ENCODE measurements at regions not wholly inside any gene's neighbourhood (a gene's known extent, or its start where the extent isn't known, plus 50 kb on each side); places are given as distances from the start of the nearest gene placed in this dataset.

- Mint-ChIP-seq H3K27me3 (peaks cover 2% of the 10 kb centered on the region), H3K4me3 (no peak overlapping the region), H3K27ac (no peak overlapping the region), H3K9me3 (ENCODE audit: insufficient read depth) (no peaks in the 10 kb centered on the region), H3K4me1 (no peaks in the 10 kb centered on the region)
- WGBS (ENCODE audit: insufficient coverage) = 94% methylated on average over 5 of the region's 7 CpGs
- H3K9me3 ChIP-seq (ENCODE audit: control extremely low read depth in 1 of 3, control insufficient read depth in 2 of 3, insufficient read depth in 1 of 3, low read length in 2 of 3) = no peaks in the 10 kb centered on the region
- ChIA-PET CTCF (no interaction called here), POLR2A (no interaction called here)
- DNase-seq (no peak), ATAC-seq (ENCODE audit: low read depth) (no peak)
- H3K79me2 ChIP-seq (ENCODE audit: control insufficient read depth, insufficient read depth, low read length) = no peaks in the 10 kb centered on the region
- H2AFZ ChIP-seq (ENCODE audit: insufficient read depth, low read depth, low read length, poor library complexity, severe bottlenecking) = no peak overlapping the region
- no peaks in the 10 kb centered on the region for H3K36me3 ChIP-seq (replicated peaks in 1 of 2; ENCODE audit: control extremely low read depth in 1 of 2, control insufficient read depth in 1 of 2, extremely low read depth in 1 of 2, insufficient read depth in 2 of 2, low read length in 1 of 2)
- no peak overlapping the region for H3K4me3 ChIP-seq (ENCODE audit: control extremely low read depth in 1 of 5, extremely low read depth in 1 of 5, insufficient read depth in 1 of 5, low read depth in 2 of 5, low read length in 4 of 5)
- H3K27ac ChIP-seq (ENCODE audit: low read length in 2 of 2) = no peak overlapping the region
- no peaks in the 10 kb centered on the region for H3K27me3 ChIP-seq (replicated peaks in 1 of 4; ENCODE audit: control extremely low read depth in 1 of 4, control insufficient read depth in 3 of 4, insufficient read depth in 4 of 4, low read length in 3 of 4)
- no peaks in the 10 kb centered on the region for H3K4me1 ChIP-seq (ENCODE audit: control insufficient read depth in 2 of 2, insufficient read depth in 2 of 2, low read length in 2 of 2)
- H3K9ac ChIP-seq (ENCODE audit: low read length) = no peak overlapping the region
- TF ChIP-seq CTCF (IDR thresholded peaks at IDR 0.05) (no peak), EZH2 (IDR thresholded peaks at IDR 0.05; ENCODE audit: borderline replicate concordance, insufficient read depth, low read depth, low read length, poor library complexity, severe bottlenecking) (no peak)
- no peak overlapping the region for H3K4me2 ChIP-seq (replicated peaks; ENCODE audit: low read depth, low read length, poor library complexity, severe bottlenecking)
- intact Hi-C loops (cut with micrococcal nuclease) = no loop called here
- H4K20me1 ChIP-seq (ENCODE audit: control insufficient read depth, insufficient read depth, low read length, poor library complexity, severe bottlenecking) = no peaks in the 10 kb centered on the region
Observed at GRCh38 chr4:123956204-123956603, 559.6 kb downstream of the SPRY1 start.

- Mint-ChIP-seq H3K9me3 (ENCODE audit: insufficient read depth) (no peaks in the 10 kb centered on the region), H3K27me3 (no peaks in the 10 kb centered on the region), H3K27ac (no peak overlapping the region), H3K4me1 (no peaks in the 10 kb centered on the region), H3K4me3 (no peak overlapping the region)
- Histone ChIP-seq H3K9me3 (ENCODE audit: control extremely low read depth in 1 of 3, control insufficient read depth in 2 of 3, insufficient read depth in 1 of 3, low read length in 2 of 3) (no peaks in the 10 kb centered on the region), H3K4me2 (replicated peaks; ENCODE audit: low read depth, low read length, poor library complexity, severe bottlenecking) (no peak overlapping the region), H3K27me3 (replicated peaks in 1 of 4; ENCODE audit: control extremely low read depth in 1 of 4, control insufficient read depth in 3 of 4, insufficient read depth in 4 of 4, low read length in 3 of 4) (no peaks in the 10 kb centered on the region), H3K79me2 (ENCODE audit: control insufficient read depth, insufficient read depth, low read length) (no peaks in the 10 kb centered on the region), H2AFZ (ENCODE audit: insufficient read depth, low read depth, low read length, poor library complexity, severe bottlenecking) (no peak overlapping the region), H4K20me1 (ENCODE audit: control insufficient read depth, insufficient read depth, low read length, poor library complexity, severe bottlenecking) (no peaks in the 10 kb centered on the region), H3K9ac (ENCODE audit: low read length) (no peak overlapping the region), H3K27ac (ENCODE audit: low read length in 2 of 2) (no peak overlapping the region), H3K36me3 (replicated peaks in 1 of 2; ENCODE audit: control extremely low read depth in 1 of 2, control insufficient read depth in 1 of 2, extremely low read depth in 1 of 2, insufficient read depth in 2 of 2, low read length in 1 of 2) (no peaks in the 10 kb centered on the region), H3K4me3 (ENCODE audit: control extremely low read depth in 1 of 5, extremely low read depth in 1 of 5, insufficient read depth in 1 of 5, low read depth in 2 of 5, low read length in 4 of 5) (no peak overlapping the region), H3K4me1 (ENCODE audit: control insufficient read depth in 2 of 2, insufficient read depth in 2 of 2, low read length in 2 of 2) (no peaks in the 10 kb centered on the region)
- no peak for DNase-seq
- POLR2A ChIA-PET = no interaction called here
- intact Hi-C loops (cut with micrococcal nuclease) = no loop called here
- WGBS (ENCODE audit: insufficient coverage) = 100% methylated on average over 1 of the region's 4 CpGs
- ATAC-seq (ENCODE audit: low read depth) = no peak
- CTCF ChIA-PET = interaction anchor here (0.6 kb wide), 1 partner anchor 11 kb away, joined by 3 read pairs; no protein-coding TSS in a partner anchor
- no peak for TF ChIP-seq CTCF (IDR thresholded peaks at IDR 0.05)
- no peak for TF ChIP-seq EZH2 (IDR thresholded peaks at IDR 0.05; ENCODE audit: borderline replicate concordance, insufficient read depth, low read depth, low read length, poor library complexity, severe bottlenecking)
Observed at GRCh38 chr4:123966990-123967769, 570.6 kb downstream of the SPRY1 start.

All from B cell (primary cell).